CD4-positive, alpha-beta memory T cell (primary cell): ENCODE measurements at regions not wholly inside any gene's neighbourhood (a gene's known extent, or its start where the extent isn't known, plus 50 kb on each side); places are given as distances from the start of the nearest gene placed in this dataset.
"Not testable (repeated sequence)": the region's sequence is repeated elsewhere in the genome, so short reads cannot be mapped to it uniquely, and the experiment has no call there.

ENCODE experiments used
- CTCF ChIA-PET: fragments of 350-600 bp; sonication (Branson Sonifier 250); formaldehyde crosslinking; loops from one replicate; lab custom pipeline; 2021; ENCODE audit warnings: inconsistent platforms; ENCODE audit not compliant: partially characterized antibody; lab: Charles Lee
- POLR2A ChIA-PET: fragments of 350-600 bp; sonication (Branson Sonifier 250); formaldehyde crosslinking; loops from one replicate; lab custom pipeline; 2021; ENCODE audit not compliant: partially characterized antibody; lab: Charles Lee
- DNase-seq, 5 donors: peaks; one replicate each; pipeline versions ENCODE4 v3.0.0 to v3.0.0-alpha.2; 2020 to 2022; ENCODE audit warnings: mixed read lengths in 1 of 5
- H3K27ac ChIP-seq: one replicate; pipeline ENCODE4 v1.7.0; 2013; ENCODE audit warnings: low read depth, low read length
- H3K27me3 ChIP-seq: 2 replicates; pipeline ENCODE4 v1.7.0; 2013; ENCODE audit warnings: mild to moderate bottlenecking, low read length, moderate library complexity; ENCODE audit not compliant: insufficient read depth
- H3K36me3 ChIP-seq: 2 replicates; pipeline ENCODE4 v1.7.0; 2013; ENCODE audit warnings: mild to moderate bottlenecking, low read length, moderate library complexity; ENCODE audit not compliant: insufficient read depth
- H3K4me1 ChIP-seq: 2 replicates; pipeline ENCODE4 v1.7.0; 2013; ENCODE audit warnings: mild to moderate bottlenecking, low read length, moderate library complexity; ENCODE audit not compliant: insufficient read depth
- H3K4me3 ChIP-seq, 2 donors: one replicate each; pipeline ENCODE4 v1.7.0; 2013; ENCODE audit warnings: low read length in 2 of 2, mild to moderate bottlenecking in 1 of 2
- H3K9me3 ChIP-seq, 2 donors: one replicate each; pipeline ENCODE4 v1.7.0; 2013; ENCODE audit warnings: low read length in 2 of 2, control low read depth in 1 of 2; ENCODE audit not compliant: control insufficient read depth in 1 of 2
- H3K27ac Mint-ChIP-seq, 7 donors: one replicate each; pipeline ENCODE4 v1.8.0; 2020 to 2021; ENCODE audit warnings: mixed read lengths in 7 of 7, mild to moderate bottlenecking in 6 of 7, inconsistent platforms in 3 of 7, moderate library complexity in 3 of 7
- H3K27me3 Mint-ChIP-seq, 2 donors: one replicate each; pipeline ENCODE4 v1.8.0; 2020 to 2021; ENCODE audit warnings: mixed read lengths in 2 of 2
- H3K36me3 Mint-ChIP-seq, 2 donors: one replicate each; pipeline ENCODE4 v1.8.0; 2020 to 2021; ENCODE audit warnings: mixed read lengths in 2 of 2, inconsistent platforms in 1 of 2, mild to moderate bottlenecking in 1 of 2
- H3K4me1 Mint-ChIP-seq, 4 donors: one replicate each; pipeline ENCODE4 v1.8.0; 2020 to 2021; ENCODE audit warnings: mixed read lengths in 4 of 4, mild to moderate bottlenecking in 1 of 4
- H3K4me3 Mint-ChIP-seq, 8 donors: one replicate each; pipeline ENCODE4 v1.8.0; 2020 to 2021; ENCODE audit warnings: mixed read lengths in 8 of 8, mild to moderate bottlenecking in 7 of 8, moderate library complexity in 6 of 8, inconsistent platforms in 3 of 8
- H3K9me3 Mint-ChIP-seq, 8 donors: one replicate each; pipeline ENCODE4 v1.8.0; 2020 to 2021; ENCODE audit warnings: mixed read lengths in 8 of 8, mild to moderate bottlenecking in 5 of 8, inconsistent platforms in 3 of 8, moderate library complexity in 1 of 8
- intact Hi-C: fragments of 100-400 bp; cut with micrococcal nuclease; formaldehyde crosslinking; loops from one replicate; pipeline ENCODE4 v1.15.1; 2023

DNA sequence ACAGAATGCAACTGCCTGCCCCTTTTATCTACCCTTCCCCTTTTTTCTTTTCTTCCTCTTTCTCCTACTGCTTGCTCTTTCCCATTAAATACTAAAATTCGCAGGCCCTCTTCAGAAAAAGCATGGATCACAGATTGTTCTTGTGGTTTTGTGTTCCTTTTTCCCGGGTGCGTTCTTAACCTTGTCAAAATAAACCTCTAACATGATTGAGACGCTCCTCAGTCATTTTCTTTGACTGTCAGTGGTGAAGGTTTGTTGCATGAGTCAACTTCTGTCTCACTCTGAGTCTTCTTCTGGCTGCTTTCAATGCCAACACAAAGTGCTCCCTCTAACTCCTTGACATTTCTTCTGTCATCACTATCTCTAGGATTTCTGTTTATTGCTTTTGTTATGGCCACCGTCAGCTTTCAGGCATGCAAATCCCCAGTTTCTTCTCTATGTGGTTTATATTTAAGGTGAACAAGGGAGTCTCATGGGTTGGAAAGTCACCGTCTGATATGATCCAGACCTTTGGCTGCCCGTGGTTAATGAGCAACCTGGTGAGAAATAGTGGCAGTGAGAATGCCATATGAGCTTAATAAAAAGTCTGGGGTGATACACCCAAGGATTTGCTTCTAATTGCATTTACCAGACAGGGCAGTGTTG is 338.4 kb downstream of the CNTNAP3B start:
- H3K27me3 Mint-ChIP-seq, H3K9me3 ChIP-seq, H3K36me3 Mint-ChIP-seq, CTCF ChIA-PET, H3K27ac Mint-ChIP-seq, H3K4me1 Mint-ChIP-seq, POLR2A ChIA-PET, H3K4me3 ChIP-seq, H3K4me1 ChIP-seq, DNase-seq, H3K27me3 ChIP-seq, H3K4me3 Mint-ChIP-seq, intact Hi-C loops, H3K27ac ChIP-seq, H3K9me3 Mint-ChIP-seq, H3K36me3 ChIP-seq: not testable (repeated sequence)

DNA sequence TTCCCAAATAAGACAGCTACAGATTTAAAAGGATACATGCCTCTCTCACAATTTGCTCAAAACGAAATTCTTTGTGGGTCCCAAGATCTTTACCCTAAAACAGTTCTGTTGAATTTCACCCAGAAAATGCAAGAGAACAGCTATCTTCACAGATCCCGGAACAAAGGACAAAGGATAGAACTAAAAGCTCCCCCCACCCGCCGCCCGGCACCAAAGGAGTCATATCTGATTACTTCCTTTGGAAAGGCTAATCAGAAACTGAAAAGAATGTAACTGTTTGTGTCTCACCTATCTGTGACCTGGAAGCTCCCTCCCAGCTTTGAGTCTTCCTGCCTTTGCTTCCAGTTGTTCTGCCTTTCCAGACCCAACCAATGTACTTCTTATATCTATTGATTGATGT is 339.2 kb downstream of the CNTNAP3B start:
- H3K27me3 Mint-ChIP-seq, H3K27me3 ChIP-seq, H3K4me1 Mint-ChIP-seq, H3K36me3 Mint-ChIP-seq, H3K9me3 Mint-ChIP-seq, H3K36me3 ChIP-seq, H3K4me1 ChIP-seq, intact Hi-C loops, DNase-seq, H3K4me3 ChIP-seq, H3K27ac Mint-ChIP-seq, H3K4me3 Mint-ChIP-seq, CTCF ChIA-PET, H3K27ac ChIP-seq, H3K9me3 ChIP-seq, POLR2A ChIA-PET: not testable (repeated sequence)

DNA sequence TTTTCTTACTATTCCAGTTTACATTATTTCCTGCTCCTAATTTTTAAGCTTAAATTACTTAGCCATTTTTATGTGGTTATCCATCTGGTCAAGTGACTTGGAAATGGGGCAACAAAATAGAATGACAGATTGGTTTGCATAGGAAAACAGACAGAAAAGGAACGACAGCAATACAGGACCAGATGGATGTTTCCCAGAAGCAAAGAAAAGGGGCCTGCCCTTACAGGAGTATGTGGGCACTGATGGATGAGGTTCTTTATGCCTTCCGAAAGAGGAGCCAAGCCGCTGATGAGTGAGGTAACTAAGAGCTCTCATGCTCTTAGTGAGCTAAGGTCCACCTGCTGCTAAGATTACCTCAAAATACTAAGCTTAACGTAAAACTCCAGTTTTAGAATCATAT is 339.8 kb downstream of the CNTNAP3B start:
- intact Hi-C loops, H3K4me3 ChIP-seq, H3K4me3 Mint-ChIP-seq, H3K27ac Mint-ChIP-seq, DNase-seq, H3K27ac ChIP-seq, POLR2A ChIA-PET, H3K4me1 Mint-ChIP-seq, H3K4me1 ChIP-seq, H3K9me3 Mint-ChIP-seq, CTCF ChIA-PET, H3K36me3 ChIP-seq, H3K36me3 Mint-ChIP-seq, H3K27me3 Mint-ChIP-seq, H3K9me3 ChIP-seq, H3K27me3 ChIP-seq: not testable (repeated sequence)

DNA sequence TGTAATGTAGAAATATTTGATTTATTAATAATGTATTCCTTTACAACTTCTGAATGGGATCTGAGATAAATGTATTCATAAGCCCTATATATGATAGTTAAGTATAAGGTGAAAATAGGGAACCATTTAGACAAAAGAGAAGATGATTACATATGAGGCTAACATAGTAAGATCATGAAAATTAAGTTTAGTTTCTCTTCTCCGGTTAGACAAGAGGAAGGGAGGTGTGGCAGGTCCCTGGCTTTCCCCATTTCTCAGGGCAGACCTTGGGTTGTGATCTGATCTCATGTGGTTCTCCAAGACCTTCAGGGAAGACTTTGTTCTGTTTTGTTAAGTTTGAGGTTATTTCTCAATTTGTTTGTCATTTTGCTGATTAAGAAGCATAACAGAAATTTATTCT is 341.3 kb downstream of the CNTNAP3B start:
- H3K9me3 Mint-ChIP-seq, H3K27me3 ChIP-seq, H3K27ac Mint-ChIP-seq, H3K27ac ChIP-seq, H3K4me1 Mint-ChIP-seq, H3K36me3 ChIP-seq, H3K9me3 ChIP-seq, H3K4me3 Mint-ChIP-seq, H3K4me3 ChIP-seq, intact Hi-C loops, H3K4me1 ChIP-seq, POLR2A ChIA-PET, H3K36me3 Mint-ChIP-seq, H3K27me3 Mint-ChIP-seq, DNase-seq, CTCF ChIA-PET: not testable (repeated sequence)

DNA sequence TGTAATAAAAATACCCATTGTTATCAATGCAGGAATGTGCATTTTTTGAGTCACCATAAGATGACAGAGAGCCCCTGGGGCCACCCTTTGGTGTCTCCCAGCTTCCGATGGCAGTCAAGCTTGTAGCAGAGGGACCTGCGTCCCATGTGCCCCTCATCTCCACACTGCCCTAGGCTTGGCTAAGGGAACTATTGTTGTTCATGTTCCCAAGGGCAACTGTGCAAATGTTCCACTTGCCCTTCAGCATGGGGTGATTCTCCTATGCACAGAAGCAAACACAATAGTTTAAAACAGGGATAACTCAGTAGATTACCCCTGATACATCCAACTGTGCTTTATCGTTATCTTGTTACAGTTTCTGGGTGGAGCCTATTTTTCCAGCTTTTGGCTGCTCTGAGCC is 342.0 kb downstream of the CNTNAP3B start:
- H3K9me3 ChIP-seq, H3K27me3 Mint-ChIP-seq, H3K36me3 ChIP-seq, H3K36me3 Mint-ChIP-seq, H3K27me3 ChIP-seq, H3K27ac Mint-ChIP-seq, H3K9me3 Mint-ChIP-seq, CTCF ChIA-PET, H3K4me3 Mint-ChIP-seq, H3K4me1 Mint-ChIP-seq, H3K27ac ChIP-seq, H3K4me1 ChIP-seq, DNase-seq, intact Hi-C loops, POLR2A ChIA-PET, H3K4me3 ChIP-seq: not testable (repeated sequence)

- H3K4me3 Mint-ChIP-seq, H3K36me3 ChIP-seq, H3K36me3 Mint-ChIP-seq, H3K27ac ChIP-seq, H3K4me3 ChIP-seq, intact Hi-C loops, POLR2A ChIA-PET, H3K9me3 ChIP-seq, DNase-seq, H3K27me3 ChIP-seq, H3K4me1 Mint-ChIP-seq, H3K4me1 ChIP-seq, CTCF ChIA-PET, H3K27ac Mint-ChIP-seq, H3K9me3 Mint-ChIP-seq, H3K27me3 Mint-ChIP-seq: not testable (repeated sequence)
Measured at GRCh38 chr9:41784006-41784405, 345.2 kb downstream of the CNTNAP3B start.

GRCh38 chr9:41783070-41783810 is 346.0 kb downstream of the CNTNAP3B start:
- H3K27me3 Mint-ChIP-seq, H3K9me3 Mint-ChIP-seq, DNase-seq, H3K4me3 Mint-ChIP-seq, H3K9me3 ChIP-seq, H3K27ac Mint-ChIP-seq, CTCF ChIA-PET, H3K4me1 Mint-ChIP-seq, H3K27ac ChIP-seq, H3K36me3 Mint-ChIP-seq, H3K4me1 ChIP-seq, H3K36me3 ChIP-seq, H3K27me3 ChIP-seq, POLR2A ChIA-PET, intact Hi-C loops, H3K4me3 ChIP-seq: not testable (repeated sequence)

- H3K4me3 Mint-ChIP-seq, H3K27ac ChIP-seq, DNase-seq, H3K36me3 Mint-ChIP-seq, CTCF ChIA-PET, H3K27me3 ChIP-seq, POLR2A ChIA-PET, intact Hi-C loops, H3K36me3 ChIP-seq, H3K4me3 ChIP-seq, H3K4me1 Mint-ChIP-seq, H3K27me3 Mint-ChIP-seq, H3K9me3 Mint-ChIP-seq, H3K27ac Mint-ChIP-seq, H3K4me1 ChIP-seq, H3K9me3 ChIP-seq: not testable (repeated sequence)
Measured at GRCh38 chr9:41781899-41782298, 347.3 kb downstream of the CNTNAP3B start.
